DND-41 (cell line): ENCODE measurements at regions not wholly inside any gene's neighbourhood (a gene's known extent, or its start where the extent isn't known, plus 50 kb on each side); places are given as distances from the start of the nearest gene placed in this dataset.

Source experiments
- ATAC-seq: fragments of 200-7000 bp; cut with Tn5 transposase; 3 replicates; pipeline ENCODE4 v1.9.1; 2021; ENCODE audit warnings: low read depth; ENCODE audit not compliant: insufficient read depth
- DNase-seq: peaks from one replicate; pipeline ENCODE4 v3.0.0-alpha.2; 2020
- H2AFZ ChIP-seq: 2 replicates; pipeline ENCODE4 v1.6.0; 2012; ENCODE audit warnings: low read depth, low read length
- H3K27ac ChIP-seq: 2 replicates; pipeline ENCODE4 v1.5.1; 2012; ENCODE audit warnings: low read length, inconsistent platforms
- H3K27me3 ChIP-seq: fragments of 200-600 bp; sonication (generic); 2 replicates; pipeline ENCODE4 v1.6.0; 2012; ENCODE audit warnings: low read length, mild to moderate bottlenecking, inconsistent platforms; ENCODE audit not compliant: insufficient read depth, poor library complexity
- H3K36me3 ChIP-seq: 2 replicates; pipeline ENCODE4 v1.5.1; 2012; ENCODE audit warnings: low read length, inconsistent platforms; ENCODE audit not compliant: insufficient read depth
- H3K4me1 ChIP-seq: 2 replicates; pipeline ENCODE4 v1.5.1; 2012; ENCODE audit warnings: mild to moderate bottlenecking, low read length; ENCODE audit not compliant: insufficient read depth
- H3K4me2 ChIP-seq: 2 replicates; pipeline ENCODE4 v1.6.0; 2012; ENCODE audit warnings: mild to moderate bottlenecking, moderate library complexity, low read length, inconsistent platforms; ENCODE audit not compliant: insufficient read depth
- H3K4me3 ChIP-seq, 2 experiments: fragments of 200-600 bp in 1 of 2; shearing (Covaris generic) in 1 of 2; 2 replicates each; pipeline ENCODE4 v1.5.1; 2012 to 2016; ENCODE audit warnings: inconsistent platforms in 2 of 2, low read length in 2 of 2, mild to moderate bottlenecking in 2 of 2, low read depth in 1 of 2, moderate library complexity in 1 of 2
- H3K79me2 ChIP-seq: 2 replicates; pipeline ENCODE4 v1.6.0; 2012; ENCODE audit warnings: low read length, inconsistent platforms; ENCODE audit not compliant: insufficient read depth
- H3K9ac ChIP-seq: 2 replicates; pipeline ENCODE4 v1.6.0; 2012; ENCODE audit warnings: low read depth, mild to moderate bottlenecking, inconsistent platforms, low read length, moderate library complexity
- H3K9me3 ChIP-seq: 2 replicates; pipeline ENCODE4 v1.5.1; 2012; ENCODE audit warnings: low read length, moderate library complexity, mild to moderate bottlenecking, inconsistent platforms; ENCODE audit not compliant: insufficient read depth, severe bottlenecking
- H4K20me1 ChIP-seq: 2 replicates; pipeline ENCODE4 v1.6.0; 2012; ENCODE audit warnings: low read length; ENCODE audit not compliant: insufficient read depth
- EZH2 ChIP-seq: IDR thresholded peaks from 3 replicates; pipeline ENCODE4 v1.6.1; 2012; ENCODE audit warnings: borderline replicate concordance, low read depth, mild to moderate bottlenecking, moderate library complexity, low read length, inconsistent platforms; ENCODE audit not compliant: severe bottlenecking
- TF ChIP-seq, protein P1 (sequence below): IDR thresholded peaks from 2 replicates; pipeline ENCODE4 v1.5.1; 2012; ENCODE audit warnings: borderline replicate concordance, low read length, moderate library complexity, mild to moderate bottlenecking; ENCODE audit not compliant: poor library complexity, severe bottlenecking; ENCODE audit errors: extremely low read depth

DNA sequence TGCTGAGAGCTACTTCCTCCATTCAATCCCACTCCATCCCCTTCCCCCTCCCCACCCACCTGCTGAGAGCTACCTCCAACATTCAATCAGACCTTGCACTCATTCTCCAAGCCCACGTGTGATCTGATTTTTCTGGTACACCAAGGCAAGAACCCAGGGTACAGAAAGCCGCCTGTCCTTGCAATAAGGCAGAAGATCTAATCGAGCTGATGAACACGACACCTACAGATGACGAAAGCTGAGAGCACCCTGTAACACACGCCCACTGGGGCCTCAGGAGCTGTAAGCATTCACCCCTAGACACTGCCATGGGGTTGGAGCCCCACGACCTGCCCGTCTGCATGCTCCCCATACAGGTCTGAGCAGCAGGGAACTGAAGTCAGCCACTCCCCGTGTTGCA is 58.3 kb downstream of the TRIML1 start:
- H3K4me3 ChIP-seq, result no peak overlapping the region

DNA sequence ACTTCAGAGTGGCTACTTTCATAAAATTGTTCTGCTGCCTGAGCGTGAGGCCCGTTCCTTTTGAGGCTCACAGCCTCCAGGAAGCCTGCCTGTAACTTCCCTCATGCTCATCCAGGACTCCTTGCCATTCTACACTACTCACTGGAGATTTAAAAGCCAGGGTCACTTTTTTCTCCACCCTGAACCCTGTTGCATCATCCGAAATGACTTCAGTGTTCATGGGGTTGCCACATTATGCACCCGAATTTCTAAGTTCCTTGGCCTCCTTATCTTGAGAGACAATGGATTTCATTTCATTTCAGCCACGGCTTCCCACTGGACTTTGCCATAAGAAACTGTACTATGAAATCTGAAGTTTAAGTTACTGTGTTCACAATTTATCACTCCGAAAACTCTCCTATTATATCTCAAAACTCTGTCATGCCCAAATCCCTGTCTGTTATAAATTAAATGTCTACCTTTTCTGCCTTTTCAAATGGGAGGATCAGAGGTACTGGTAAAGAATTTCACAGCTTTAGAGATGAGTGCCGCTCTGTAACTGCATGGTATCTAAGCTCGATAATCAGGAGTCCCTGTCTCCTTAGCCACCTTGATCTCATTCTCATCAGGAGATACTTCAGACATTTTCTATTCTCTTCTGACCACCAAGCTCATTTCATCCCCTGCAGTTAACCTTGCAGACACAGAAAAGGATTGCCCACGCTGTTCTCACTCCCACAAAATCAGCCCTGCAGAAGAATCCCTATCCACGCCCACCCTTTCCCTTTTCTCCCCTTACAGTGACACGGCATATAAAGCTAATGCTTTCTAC is 59.9 kb downstream of the TRIML1 start:
- no peak for ATAC-seq
- H3K79me2 ChIP-seq, result no peaks in the 10 kb centered on the region
- no peak overlapping the region for H3K4me3 ChIP-seq
- DNase-seq, result no peak
- H3K9me3 ChIP-seq, result no peaks in the 10 kb centered on the region
- TF ChIP-seq, protein P1, sequence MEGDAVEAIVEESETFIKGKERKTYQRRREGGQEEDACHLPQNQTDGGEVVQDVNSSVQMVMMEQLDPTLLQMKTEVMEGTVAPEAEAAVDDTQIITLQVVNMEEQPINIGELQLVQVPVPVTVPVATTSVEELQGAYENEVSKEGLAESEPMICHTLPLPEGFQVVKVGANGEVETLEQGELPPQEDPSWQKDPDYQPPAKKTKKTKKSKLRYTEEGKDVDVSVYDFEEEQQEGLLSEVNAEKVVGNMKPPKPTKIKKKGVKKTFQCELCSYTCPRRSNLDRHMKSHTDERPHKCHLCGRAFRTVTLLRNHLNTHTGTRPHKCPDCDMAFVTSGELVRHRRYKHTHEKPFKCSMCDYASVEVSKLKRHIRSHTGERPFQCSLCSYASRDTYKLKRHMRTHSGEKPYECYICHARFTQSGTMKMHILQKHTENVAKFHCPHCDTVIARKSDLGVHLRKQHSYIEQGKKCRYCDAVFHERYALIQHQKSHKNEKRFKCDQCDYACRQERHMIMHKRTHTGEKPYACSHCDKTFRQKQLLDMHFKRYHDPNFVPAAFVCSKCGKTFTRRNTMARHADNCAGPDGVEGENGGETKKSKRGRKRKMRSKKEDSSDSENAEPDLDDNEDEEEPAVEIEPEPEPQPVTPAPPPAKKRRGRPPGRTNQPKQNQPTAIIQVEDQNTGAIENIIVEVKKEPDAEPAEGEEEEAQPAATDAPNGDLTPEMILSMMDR, result no peak
- no peak for TF ChIP-seq EZH2
- H3K4me2 ChIP-seq, result no peak overlapping the region
- no peak overlapping the region for H3K9ac ChIP-seq
- H4K20me1 ChIP-seq, result no peaks in the 10 kb centered on the region
- H2AFZ ChIP-seq, result no peak overlapping the region
- H3K4me1 ChIP-seq, result no peaks in the 10 kb centered on the region
- no peak overlapping the region for H3K27ac ChIP-seq
- H3K27me3 ChIP-seq, result no peaks in the 10 kb centered on the region
- no peaks in the 10 kb centered on the region for H3K36me3 ChIP-seq

More for the DNA sequence above, 58.3 kb downstream of the TRIML1 start:
- Histone ChIP-seq H3K27me3 (no peaks in the 10 kb centered on the region), H3K79me2 (no peaks in the 10 kb centered on the region), H3K4me2 (no peak overlapping the region), H3K9me3 (no peaks in the 10 kb centered on the region), H2AFZ (no peak overlapping the region), H3K4me1 (no peaks in the 10 kb centered on the region), H3K36me3 (no peaks in the 10 kb centered on the region), H4K20me1 (no peaks in the 10 kb centered on the region), H3K9ac (no peak overlapping the region), H3K27ac (no peak overlapping the region)
- no peak for DNase-seq
- TF ChIP-seq, protein P1, result no peak
- TF ChIP-seq EZH2, result no peak
- no peak for ATAC-seq

DNA sequence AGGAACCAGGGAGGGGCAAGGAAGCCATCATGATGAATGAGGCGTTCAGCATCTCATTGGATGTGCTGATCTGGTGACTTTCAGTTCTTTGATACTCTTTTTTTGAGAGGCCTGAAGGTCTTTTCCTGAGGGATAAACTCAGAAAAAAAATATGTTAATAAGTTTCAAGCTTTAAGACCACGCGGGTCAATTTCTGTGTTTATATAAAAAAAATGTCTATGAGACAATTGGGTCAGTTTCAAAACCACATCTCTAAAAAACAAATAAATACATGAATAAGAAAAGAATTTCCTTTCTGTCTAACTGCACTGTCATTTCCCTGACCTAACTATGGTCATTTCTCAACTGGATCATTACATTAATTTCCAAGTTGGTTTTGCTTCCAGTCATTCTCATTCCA is 62.6 kb downstream of the TRIML1 start:
- Histone ChIP-seq H3K4me1 (no peaks in the 10 kb centered on the region), H3K9me3 (peaks cover 3% of the 10 kb centered on the region), H3K4me3 (no peak overlapping the region), H2AFZ (no peak overlapping the region), H3K36me3 (no peaks in the 10 kb centered on the region), H3K79me2 (no peaks in the 10 kb centered on the region), H3K4me2 (no peak overlapping the region), H3K27ac (no peak overlapping the region), H3K9ac (no peak overlapping the region), H3K27me3 (no peaks in the 10 kb centered on the region), H4K20me1 (no peaks in the 10 kb centered on the region)
- ATAC-seq, result no peak
- no peak for DNase-seq
- TF ChIP-seq EZH2, result no peak
- TF ChIP-seq, protein P1, result no peak
